ENCODE measurements at regions not wholly inside any gene's neighbourhood (a gene's known extent, or its start where the extent isn't known, plus 50 kb on each side); places are given as distances from the start of the nearest gene placed in this dataset.
"Not testable (repeated sequence)": the region's sequence is repeated elsewhere in the genome, so short reads cannot be mapped to it uniquely, and the experiment has no call there.

GRCh38 chr17:20771104-20771503 lies 191.6 kb downstream of the CDRT15L2 start:
- DNase-seq: no peak

DNA sequence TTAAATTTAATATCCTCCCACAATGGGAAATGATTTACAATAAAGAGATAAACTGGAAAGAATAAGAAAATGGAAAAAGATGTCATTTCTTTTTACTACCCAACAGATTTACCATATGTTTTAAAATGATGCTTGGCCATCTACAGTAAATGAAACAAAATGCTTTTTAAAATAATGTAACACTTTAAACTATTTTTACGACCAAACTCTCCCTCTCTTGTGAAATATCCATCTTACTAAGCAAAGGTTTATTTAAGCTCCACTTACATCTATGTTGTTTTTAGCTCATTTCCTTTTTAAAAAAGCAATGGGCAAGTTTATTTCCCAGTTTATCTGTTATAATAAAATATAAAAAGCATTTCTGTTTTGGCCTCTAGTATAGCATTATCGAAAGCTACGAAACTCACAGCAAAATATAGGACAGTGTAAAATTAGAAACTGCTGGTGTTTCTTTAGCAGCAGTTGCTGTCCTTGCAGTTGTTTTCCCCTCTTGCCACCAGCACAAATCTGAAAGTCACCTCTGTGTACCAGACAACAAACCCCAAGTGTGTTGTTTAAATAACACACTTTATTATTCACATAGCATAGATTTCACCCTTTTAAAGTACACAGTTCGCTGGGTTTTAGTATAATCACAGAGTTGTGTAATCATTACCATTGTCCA lies 195.1 kb downstream of the CDRT15L2 start:
- no peak for DNase-seq

- no peak for DNase-seq
Observed at GRCh38 chr17:20775331-20775730, 195.8 kb downstream of the CDRT15L2 start.

GRCh38 chr17:20779521-20779920 lies 200.0 kb downstream of the CDRT15L2 start:
- no peak for DNase-seq

- DNase-seq: no peak
Observed at GRCh38 chr17:20781260-20781659, 201.7 kb downstream of the CDRT15L2 start.

- not testable (repeated sequence) for DNase-seq
Observed at GRCh38 chr17:20781869-20782268, 202.3 kb downstream of the CDRT15L2 start.

- DNase-seq: no peak
Observed at GRCh38 chr17:20783091-20783490, 203.6 kb downstream of the CDRT15L2 start.

GRCh38 chr17:20784100-20784665 lies 204.7 kb downstream of the CDRT15L2 start:
- no peak for DNase-seq

DNA sequence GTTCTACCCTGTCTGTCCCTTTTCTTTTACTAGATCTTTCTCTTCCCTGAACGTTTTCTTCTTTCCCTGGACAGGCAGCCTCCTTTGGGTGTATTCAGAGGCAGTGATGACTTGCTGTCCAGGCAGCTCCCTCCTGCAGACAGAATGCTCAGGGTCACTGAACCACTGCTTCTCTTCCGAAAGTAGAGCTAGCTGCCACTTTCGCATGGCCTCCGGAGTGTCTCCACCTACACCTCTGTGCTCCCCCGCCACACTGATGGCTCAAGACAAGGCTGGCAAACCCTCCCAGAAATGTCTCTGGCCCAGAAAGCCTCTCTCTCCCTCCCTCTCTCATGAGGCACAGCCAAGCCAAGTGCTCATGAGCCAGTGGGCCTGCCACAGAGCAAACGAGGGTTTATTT lies 207.8 kb downstream of the CDRT15L2 start:
- no peak for DNase-seq

DNA sequence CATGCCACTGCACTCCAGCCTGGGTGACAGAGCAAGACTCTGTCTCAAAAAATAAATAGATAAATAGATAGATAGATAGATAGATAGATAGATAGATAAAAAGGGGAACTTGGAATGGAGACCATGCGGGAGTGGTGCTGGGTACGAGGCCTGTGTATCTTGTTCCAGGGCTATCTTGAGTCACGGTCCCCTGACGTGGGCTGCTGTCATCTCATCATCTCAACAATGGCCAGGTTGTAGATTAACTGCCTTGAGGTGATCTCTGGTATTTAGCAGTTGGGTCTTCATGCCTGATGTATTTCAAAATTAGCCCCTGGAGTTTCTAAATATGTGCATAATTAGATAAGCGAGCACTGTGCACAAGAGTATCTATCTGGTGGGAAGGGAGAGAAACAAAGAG lies 212.1 kb downstream of the CDRT15L2 start:
- no peak for DNase-seq

DNA sequence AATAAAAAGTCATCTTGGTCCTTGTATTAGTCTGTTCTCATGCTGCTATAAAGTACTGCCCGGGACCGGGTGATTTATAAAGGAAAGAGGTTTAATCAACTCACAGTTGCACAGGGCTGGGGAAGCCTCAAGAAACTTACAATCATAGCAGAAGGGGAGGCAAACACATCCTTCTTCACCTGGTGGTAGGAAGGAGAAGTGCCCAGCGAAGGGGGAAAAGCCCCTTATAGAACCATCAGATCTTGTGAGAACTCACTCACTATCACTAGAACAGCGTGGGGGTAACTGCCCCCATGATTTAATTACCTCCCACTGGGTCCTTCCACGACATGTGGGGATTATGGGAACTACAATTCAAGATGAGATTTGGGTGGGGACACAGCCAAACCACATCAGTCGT lies 215.0 kb downstream of the CDRT15L2 start:
- DNase-seq: not testable (repeated sequence)

GRCh38 chr17:20797292-20797691 lies 217.8 kb downstream of the CDRT15L2 start:
- DNase-seq: no peak

DNA sequence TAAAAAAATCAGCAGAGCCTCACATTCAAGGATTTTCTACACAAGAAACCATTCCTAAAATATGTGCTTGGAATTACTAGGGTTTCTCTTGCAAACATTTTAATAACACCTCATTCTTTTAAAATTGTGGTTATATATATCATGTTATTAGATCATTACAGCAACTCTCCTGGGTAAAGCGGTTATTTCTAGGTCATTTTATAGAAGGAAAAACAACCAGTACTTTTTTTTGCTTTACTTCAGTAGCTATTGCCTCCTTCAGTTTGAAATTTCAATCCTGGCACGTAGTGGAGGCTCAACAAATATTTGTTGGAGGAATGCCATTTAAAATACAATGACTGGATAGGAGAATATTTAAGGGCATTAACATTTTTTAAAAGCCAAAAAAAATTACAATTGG lies 220.6 kb downstream of the CDRT15L2 start:
- DNase-seq: no peak

DNA sequence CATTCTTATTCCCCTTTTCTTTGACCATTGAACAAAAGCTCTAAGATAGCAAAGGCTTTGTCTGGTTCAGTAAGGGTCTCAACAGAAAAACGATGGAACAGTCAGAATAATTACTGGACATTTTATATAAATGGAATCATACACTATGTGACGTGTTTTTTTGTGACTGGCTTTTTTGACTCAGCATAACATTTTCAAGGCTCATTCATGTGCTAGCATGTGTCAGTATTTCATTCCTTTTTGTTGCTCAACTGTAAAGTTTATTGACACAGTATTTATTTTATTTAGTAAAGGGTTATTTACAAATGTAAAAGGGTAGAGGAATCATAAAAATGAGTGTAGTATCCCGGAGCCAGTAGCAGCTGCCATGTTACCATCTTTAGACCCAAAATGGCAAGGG lies 226.2 kb downstream of the CDRT15L2 start:
- DNase-seq: no peak

DNA sequence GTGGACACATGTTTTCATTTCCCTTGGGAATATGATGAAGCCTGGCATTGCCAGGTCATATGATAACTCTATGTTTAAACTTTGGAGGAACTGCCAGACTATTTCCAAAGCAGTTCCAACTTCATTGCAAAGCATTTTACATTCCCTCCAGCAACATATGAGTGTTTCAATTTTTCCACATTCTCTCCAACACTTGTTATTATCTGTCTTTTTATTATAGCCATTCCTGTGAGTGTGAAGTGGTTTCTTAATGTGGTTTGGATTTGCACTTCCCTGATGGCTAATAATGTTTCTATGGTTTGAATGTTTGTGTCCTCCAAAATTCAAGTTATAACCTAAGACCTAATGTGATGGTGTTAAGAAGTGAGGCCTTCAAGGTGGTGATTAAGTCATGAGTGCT lies 228.0 kb downstream of the CDRT15L2 start:
- not testable (repeated sequence) for DNase-seq

GRCh38 chr17:20815410-20815809 lies 227.4 kb downstream of the USP22 start:
- not testable (repeated sequence) for DNase-seq

DNA sequence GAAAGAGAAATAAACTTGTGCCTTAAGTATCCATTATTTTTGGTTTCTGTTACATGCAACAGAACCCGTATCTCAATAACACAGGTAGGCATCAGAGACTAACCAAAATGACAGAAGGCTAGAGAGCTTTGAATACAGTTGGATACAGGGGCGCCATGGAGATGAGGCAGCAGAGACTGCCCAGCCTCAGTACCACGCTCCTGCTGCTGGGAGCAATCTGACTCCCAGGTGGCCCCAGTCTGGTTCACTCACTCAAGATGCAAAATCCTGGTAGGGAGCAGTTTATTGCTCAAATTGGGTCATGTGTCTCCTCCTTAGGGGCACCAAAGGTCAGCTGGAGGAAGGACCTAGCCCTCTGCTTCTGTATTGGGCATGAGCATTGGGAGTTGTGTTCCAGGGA lies 218.9 kb downstream of the USP22 start:
- no peak for DNase-seq

GRCh38 chr17:20825539-20825938 lies 217.3 kb downstream of the USP22 start:
- DNase-seq: no peak

DNA sequence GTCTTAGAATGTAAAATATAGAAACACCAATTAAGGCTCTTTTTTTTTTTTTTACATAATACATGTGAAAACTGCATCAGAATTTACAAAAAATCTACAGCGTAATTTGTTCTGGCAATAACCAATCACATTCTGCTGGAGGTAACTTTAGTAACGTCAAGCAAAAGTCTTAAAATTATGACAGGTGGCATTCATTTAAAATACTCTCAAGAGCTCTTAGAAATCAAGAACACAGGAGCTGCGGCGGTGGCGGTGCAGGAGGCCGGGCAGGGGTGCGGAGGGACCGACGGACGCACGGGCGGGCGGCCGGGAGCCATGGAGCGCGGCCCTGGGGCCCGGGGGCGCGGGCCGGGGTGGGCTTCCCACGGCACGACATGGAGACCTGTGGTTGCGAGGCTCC lies 202.4 kb downstream of the USP22 start:
- not testable (repeated sequence) for DNase-seq

DNA sequence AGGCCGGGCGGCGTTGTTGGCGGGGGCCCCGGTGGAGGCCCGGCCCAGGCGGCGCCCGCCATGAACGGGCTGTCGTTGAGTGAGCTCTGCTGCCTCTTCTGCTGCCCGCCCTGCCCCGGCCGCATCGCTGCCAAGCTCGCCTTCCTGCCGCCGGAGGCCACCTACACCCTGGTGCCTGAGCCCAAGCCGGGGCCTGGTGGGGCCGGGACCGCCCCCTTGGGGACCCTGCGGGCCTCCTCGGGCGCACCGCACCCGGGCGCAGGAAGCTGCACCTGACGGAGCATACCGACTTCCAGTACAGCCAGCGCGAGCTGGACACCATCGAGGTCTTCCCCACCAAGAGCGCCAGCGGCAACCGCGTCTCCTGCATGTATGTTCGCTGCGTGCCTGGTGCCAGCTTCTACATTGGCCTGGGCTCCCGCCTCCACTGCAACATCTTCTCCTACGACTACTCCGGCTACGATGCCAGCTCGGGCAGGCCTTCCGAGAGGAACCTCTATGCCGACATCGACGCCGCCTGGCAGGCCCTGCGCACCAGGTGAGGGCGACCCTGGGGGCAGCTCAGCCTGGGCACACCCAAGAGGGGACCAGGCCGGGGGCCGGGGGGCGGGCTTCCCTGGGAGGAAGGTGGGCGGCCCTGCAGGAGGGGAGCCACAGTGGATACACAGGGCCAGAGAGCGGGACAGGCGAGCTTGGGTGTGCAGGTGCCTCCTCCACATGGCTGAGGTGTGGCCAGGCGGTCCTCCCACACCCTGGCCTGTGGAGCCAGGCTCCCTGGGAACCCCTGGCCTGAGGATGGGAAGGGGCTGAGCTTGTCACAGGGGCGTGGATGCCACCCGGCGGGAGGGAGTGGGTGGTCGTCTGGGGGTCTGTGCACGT lies 201.6 kb downstream of the USP22 start:
- DNase-seq: not testable (repeated sequence)

DNA sequence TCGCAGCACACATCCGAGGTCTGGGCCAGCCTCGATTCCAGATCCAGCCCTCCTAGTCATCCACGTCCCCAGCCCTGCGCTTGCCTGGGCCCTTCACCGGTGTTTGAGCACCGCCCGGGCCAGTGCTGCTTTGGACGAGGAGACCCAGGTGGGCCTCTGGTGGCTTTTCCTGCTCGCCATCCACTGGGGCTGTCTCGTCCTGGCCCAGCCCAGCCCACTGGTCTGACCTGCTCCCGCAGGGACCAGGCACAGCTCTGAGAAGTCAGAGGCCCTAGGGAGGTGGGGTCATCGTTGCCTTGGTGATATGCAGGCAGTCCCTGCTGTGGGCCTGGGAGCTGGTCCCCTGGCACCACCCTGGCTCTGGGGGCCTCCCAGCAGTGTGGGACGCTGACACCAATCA lies 200.8 kb downstream of the USP22 start:
- DNase-seq: not testable (repeated sequence)

DNA sequence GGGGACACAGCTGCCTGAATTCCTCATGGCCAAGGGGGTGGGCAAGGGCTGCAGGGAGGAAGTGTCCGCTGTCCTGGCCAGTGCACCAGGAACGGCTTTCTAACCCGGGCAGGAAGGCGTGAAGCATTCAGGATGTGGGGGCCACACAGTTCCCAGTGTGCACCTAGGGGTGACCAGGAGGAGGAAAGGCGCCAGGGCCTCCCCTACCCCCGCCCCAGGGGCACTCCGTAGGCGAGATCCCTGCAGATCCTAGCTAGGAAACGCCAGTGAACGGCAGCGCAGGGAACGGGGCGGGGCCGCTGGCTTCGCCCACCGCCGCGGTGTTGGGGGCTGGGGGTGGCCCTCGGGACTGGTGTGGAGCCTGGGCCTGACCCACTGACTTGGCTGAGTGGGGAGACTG lies 199.6 kb downstream of the USP22 start:
- DNase-seq: not testable (repeated sequence)

DNA sequence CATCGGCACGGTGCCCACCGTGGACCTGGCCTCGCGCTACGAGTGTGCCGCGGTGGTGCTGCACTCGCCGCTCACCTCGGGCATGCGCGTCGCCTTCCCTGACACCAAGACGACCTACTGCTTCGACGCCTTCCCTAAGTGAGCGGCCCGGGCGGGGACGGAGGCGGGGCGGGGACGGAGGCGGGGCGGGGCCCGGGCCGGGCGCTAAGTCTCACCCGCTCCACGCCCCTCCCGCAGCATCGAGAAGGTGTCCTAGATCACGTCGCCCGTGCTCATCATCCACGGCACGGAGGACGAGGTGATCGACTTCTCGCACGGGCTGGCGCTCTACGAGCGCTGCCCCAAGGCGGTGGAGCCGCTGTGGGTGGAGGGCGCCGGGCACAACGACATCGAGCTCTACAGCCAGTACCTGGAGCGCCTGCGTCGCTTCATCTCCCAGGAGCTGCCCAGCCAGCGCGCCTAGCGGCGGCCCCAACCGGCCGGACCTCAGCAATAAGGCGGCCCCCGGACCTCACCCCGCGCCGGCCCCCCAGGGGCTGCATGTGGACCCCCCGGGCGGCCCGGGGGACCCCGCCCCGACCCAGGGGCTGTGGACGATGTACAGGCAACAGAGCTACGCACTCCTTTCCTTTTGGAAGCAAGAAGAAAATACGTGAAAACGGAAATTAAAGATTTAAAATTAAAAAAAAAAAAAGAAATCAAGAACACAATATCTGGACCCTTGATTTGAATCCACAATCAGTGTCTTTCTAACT lies 198.8 kb downstream of the USP22 start:
- DNase-seq: not testable (repeated sequence)

All from NCI-H2081 treated with DMSO at 0.1 percent for 48 hours (cell line).